ENCODE measurements at regions not wholly inside any gene's neighbourhood (a gene's known extent, or its start where the extent isn't known, plus 50 kb on each side); places are given as distances from the start of the nearest gene placed in this dataset.

GRCh38 chr7:79593866-79594301 is 140.4 kb upstream of the MAGI2 start:
- no peak overlapping the region for H3K4me3 ChIP-seq (ENCODE audit: low read depth, low read length)
- TF ChIP-seq, protein P1, sequence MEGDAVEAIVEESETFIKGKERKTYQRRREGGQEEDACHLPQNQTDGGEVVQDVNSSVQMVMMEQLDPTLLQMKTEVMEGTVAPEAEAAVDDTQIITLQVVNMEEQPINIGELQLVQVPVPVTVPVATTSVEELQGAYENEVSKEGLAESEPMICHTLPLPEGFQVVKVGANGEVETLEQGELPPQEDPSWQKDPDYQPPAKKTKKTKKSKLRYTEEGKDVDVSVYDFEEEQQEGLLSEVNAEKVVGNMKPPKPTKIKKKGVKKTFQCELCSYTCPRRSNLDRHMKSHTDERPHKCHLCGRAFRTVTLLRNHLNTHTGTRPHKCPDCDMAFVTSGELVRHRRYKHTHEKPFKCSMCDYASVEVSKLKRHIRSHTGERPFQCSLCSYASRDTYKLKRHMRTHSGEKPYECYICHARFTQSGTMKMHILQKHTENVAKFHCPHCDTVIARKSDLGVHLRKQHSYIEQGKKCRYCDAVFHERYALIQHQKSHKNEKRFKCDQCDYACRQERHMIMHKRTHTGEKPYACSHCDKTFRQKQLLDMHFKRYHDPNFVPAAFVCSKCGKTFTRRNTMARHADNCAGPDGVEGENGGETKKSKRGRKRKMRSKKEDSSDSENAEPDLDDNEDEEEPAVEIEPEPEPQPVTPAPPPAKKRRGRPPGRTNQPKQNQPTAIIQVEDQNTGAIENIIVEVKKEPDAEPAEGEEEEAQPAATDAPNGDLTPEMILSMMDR (IDR thresholded peaks at IDR 0.05; ENCODE audit: low read depth, low read length): no peak

DNA sequence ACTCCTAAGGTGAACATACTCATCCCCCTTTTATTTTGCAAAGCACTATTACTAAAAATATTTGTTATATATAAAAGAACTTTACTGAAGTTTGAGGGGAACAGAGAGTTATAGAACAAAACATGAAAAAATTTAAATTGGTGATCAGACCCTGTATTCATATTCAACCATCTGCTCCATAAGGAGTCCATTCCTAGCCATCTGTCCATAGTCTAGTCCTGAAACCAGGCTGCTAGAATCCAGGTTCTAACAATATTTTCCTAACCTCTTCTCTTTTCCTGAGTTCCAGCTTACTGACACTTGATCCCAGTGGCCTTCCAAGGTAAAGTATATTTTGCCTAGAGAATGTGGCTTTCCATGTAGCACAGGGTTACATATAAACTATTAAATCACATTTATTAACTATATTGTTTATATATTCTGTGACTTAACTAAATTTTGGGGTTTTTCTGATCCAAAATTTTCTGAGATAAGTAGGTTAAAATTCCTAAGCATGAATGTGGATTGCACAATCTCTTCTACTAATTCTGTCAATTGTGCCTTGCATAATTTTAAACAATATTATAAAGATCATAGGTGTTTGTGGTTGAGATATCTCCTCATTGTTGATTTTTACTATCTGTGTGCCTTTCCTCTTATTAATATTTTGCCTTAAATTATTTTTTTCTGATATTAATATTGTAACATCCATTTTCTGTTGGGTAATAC is 137.6 kb upstream of the MAGI2 start:
- no peak overlapping the region for H3K4me3 ChIP-seq (ENCODE audit: low read depth, low read length)
- TF ChIP-seq, protein P1 (IDR thresholded peaks at IDR 0.05; ENCODE audit: low read depth, low read length): no peak

DNA sequence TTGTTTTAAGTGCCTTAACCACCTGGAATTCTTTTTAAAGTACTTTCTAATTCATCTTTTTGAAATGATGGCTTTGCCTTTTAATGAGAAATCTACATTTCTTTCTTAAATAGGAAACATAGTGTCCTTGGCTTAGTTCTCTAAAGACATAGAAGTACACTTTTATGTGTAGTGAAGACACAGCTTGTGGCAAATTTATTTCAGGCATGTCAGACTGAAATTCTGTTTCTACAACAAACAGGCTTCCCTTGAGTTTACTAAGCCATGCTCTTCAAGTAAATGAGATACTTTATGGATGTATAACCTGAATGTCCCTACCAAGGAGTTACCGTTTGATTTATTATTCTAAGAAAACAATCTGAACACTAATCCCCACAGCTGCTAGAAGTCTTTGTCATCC is 136.9 kb upstream of the MAGI2 start:
- TF ChIP-seq, protein P1 (IDR thresholded peaks at IDR 0.05; ENCODE audit: low read depth, low read length): no peak
- no peak overlapping the region for H3K4me3 ChIP-seq (ENCODE audit: low read depth, low read length)

DNA sequence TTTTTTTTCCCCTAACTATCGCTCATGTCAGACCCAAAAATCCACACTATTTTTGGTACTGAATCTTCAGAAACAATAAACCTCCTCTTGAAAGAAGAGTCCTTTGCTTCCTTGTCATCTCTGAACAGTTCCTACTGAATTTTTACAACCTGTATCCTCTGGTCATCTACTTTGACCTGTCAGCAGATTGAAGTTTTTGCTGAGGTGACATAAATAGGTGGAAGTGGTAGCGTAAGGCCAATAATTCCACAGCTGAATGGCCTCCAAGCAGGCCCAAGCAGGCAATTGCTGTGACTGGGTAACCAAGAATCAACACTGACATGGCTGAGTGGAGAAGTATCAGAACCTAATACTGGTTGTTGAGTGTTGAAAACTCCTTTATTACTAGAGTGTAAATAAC is 117.4 kb upstream of the MAGI2 start:
- TF ChIP-seq, protein P1 (IDR thresholded peaks at IDR 0.05; ENCODE audit: low read depth, low read length): no peak

DNA sequence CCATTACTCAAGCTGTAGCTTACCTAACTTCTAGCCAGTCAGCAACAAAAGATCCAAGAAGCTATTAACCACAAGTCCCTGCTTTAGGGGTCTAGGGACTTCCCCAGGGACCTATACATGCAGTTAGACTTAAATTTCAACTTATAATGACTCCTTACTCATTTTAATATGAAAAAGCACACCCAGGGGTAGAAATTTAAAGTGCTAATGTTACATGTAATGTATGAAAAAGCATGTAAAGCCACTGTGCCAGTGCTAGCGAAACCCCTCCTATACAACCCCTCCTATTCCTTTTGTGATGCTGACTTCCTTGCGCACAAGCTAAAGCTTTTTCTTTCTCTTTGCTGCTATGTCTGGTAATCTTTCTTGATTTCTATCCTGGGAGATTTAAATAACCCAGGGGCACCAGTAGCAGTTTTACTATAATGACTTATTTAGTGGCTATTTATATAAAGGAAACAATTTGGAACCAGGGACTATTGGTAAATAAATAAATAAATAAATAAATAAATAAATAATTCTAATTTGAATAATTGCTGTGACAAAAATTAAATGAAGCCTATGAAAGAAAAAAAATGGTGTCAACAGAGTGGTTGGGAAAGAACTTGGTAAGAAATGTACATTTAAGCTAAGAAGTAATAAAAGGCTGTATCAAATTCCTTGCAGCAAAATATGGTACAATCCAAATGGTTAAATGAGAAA is 110.5 kb upstream of the MAGI2 start:
- TF ChIP-seq, protein P1 (IDR thresholded peaks at IDR 0.05; ENCODE audit: low read depth, low read length): no peak
- H3K4me3 ChIP-seq (ENCODE audit: low read depth, low read length): no peak overlapping the region

More for the DNA sequence above, 117.4 kb upstream of the MAGI2 start:
- H3K4me3 ChIP-seq (ENCODE audit: low read depth, low read length): no peak overlapping the region

- TF ChIP-seq, protein P1 (IDR thresholded peaks at IDR 0.05; ENCODE audit: low read depth, low read length): no peak
- no peak overlapping the region for H3K4me3 ChIP-seq (ENCODE audit: low read depth, low read length)
These were observed 102.1 kb upstream of the MAGI2 start for GRCh38 chr7:79555571-79555970.

Measured in WI38 (cell line).